Endodermal cell (in vitro differentiated cells): ENCODE measurements at regions not wholly inside any gene's neighbourhood (a gene's known extent, or its start where the extent isn't known, plus 50 kb on each side); places are given as distances from the start of the nearest gene placed in this dataset.

Experiments used
- DNase-seq: peaks from one replicate; pipeline ENCODE4 v3.0.0-alpha.2; 2017
- H3K27ac ChIP-seq: 2 replicates; pipeline ENCODE4 v1.5.1; 2013; ENCODE audit warnings: mild to moderate bottlenecking, low read depth, low read length, moderate library complexity
- H3K27me3 ChIP-seq: 2 replicates; pipeline ENCODE4 v1.6.1; 2013; ENCODE audit warnings: mild to moderate bottlenecking, low read length, moderate library complexity; ENCODE audit not compliant: insufficient read depth, control insufficient read depth, poor library complexity, severe bottlenecking
- H3K36me3 ChIP-seq: 2 replicates; pipeline ENCODE4 v1.7.0; 2013; ENCODE audit warnings: mild to moderate bottlenecking, low read length, moderate library complexity; ENCODE audit not compliant: control insufficient read depth, insufficient read depth
- H3K4me1 ChIP-seq: one replicate; pipeline ENCODE4 v1.7.0; 2013; ENCODE audit warnings: low read length; ENCODE audit not compliant: control insufficient read depth, insufficient read depth
- H3K4me3 ChIP-seq: 2 replicates; pipeline ENCODE4 v1.5.1; 2013; ENCODE audit warnings: mild to moderate bottlenecking, low read length, moderate library complexity
- H3K9ac ChIP-seq: 2 replicates; pipeline ENCODE4 v1.6.1; 2013; ENCODE audit warnings: mild to moderate bottlenecking, low read length, moderate library complexity; ENCODE audit not compliant: poor library complexity, severe bottlenecking; ENCODE audit errors: extremely low read depth
- H3K9me3 ChIP-seq: 2 replicates; pipeline ENCODE4 v1.6.1; 2013; ENCODE audit warnings: mild to moderate bottlenecking, low read length, moderate library complexity; ENCODE audit not compliant: control insufficient read depth
- H3K27ac Mint-ChIP-seq: 2 replicates; pipeline ENCODE4 v1.8.0; 2020; ENCODE audit warnings: mixed read lengths
- H3K27me3 Mint-ChIP-seq: 2 replicates; pipeline ENCODE4 v1.8.0; 2021; ENCODE audit warnings: mild to moderate bottlenecking, mixed read lengths; ENCODE audit not compliant: insufficient read depth
- H3K36me3 Mint-ChIP-seq: 2 replicates; pipeline ENCODE4 v1.8.0; 2020; ENCODE audit warnings: low read depth, mixed read lengths
- H3K4me1 Mint-ChIP-seq: 2 replicates; pipeline ENCODE4 v1.8.0; 2020; ENCODE audit warnings: mixed read lengths
- H3K4me3 Mint-ChIP-seq: 2 replicates; pipeline ENCODE4 v1.8.0; 2020; ENCODE audit warnings: mild to moderate bottlenecking, moderate library complexity, mixed read lengths
- H3K9me3 Mint-ChIP-seq: 2 replicates; pipeline ENCODE4 v1.8.0; 2020; ENCODE audit warnings: mild to moderate bottlenecking, mixed read lengths
- CTCF ChIP-seq: fragments of 200-600 bp; sonication (generic); conservative IDR thresholded peaks from 2 replicates; pipeline ENCODE4 v1.5.0; 2021; ENCODE audit warnings: antibody characterized with exemption, mild to moderate bottlenecking
- WGBS, 2 experiments: methylation state at CpG; one replicate each; pipeline versions ENCODE4 v1.1.5 to v1.1.7; 2013; ENCODE audit warnings: missing lambda C conversion rate in 2 of 2, mixed read lengths in 1 of 2; ENCODE audit not compliant: insufficient coverage in 1 of 2, insufficient read length in 1 of 2; 5-methylcytosine and 5-hydroxymethylcytosine counted together

GRCh38 chr9:3136686-3137346 lies 292.9 kb upstream of the PUM3 start:
- Histone ChIP-seq H3K27ac (no peak overlapping the region), H3K9me3 (peaks cover 9% of the 10 kb centered on the region), H3K36me3 (no peaks in the 10 kb centered on the region), H3K4me1 (no peaks in the 10 kb centered on the region), H3K27me3 (no peaks in the 10 kb centered on the region), H3K9ac (no peak overlapping the region), H3K4me3 (no peak overlapping the region)
- no peaks in the 10 kb centered on the region for H3K4me1 Mint-ChIP-seq
- H3K27ac Mint-ChIP-seq = no peak overlapping the region
- H3K9me3 Mint-ChIP-seq = no peaks in the 10 kb centered on the region
- DNase-seq = no peak
- WGBS, 2 experiments = 93 to 95% methylated on average over 4 to 6 of the region's 6 CpGs
- TF ChIP-seq CTCF = no peak
- no peaks in the 10 kb centered on the region for H3K27me3 Mint-ChIP-seq
- no peaks in the 10 kb centered on the region for H3K36me3 Mint-ChIP-seq
- H3K4me3 Mint-ChIP-seq = no peak overlapping the region

GRCh38 chr9:3136230-3136629 lies 292.3 kb upstream of the PUM3 start:
- no peak overlapping the region for H3K4me3 Mint-ChIP-seq
- Histone ChIP-seq H3K9ac (no peak overlapping the region), H3K9me3 (peaks cover 9% of the 10 kb centered on the region), H3K27me3 (no peaks in the 10 kb centered on the region), H3K4me1 (no peaks in the 10 kb centered on the region), H3K4me3 (no peak overlapping the region), H3K36me3 (no peaks in the 10 kb centered on the region), H3K27ac (no peak overlapping the region)
- TF ChIP-seq CTCF = no peak
- no peak for DNase-seq
- no peaks in the 10 kb centered on the region for H3K27me3 Mint-ChIP-seq
- no peaks in the 10 kb centered on the region for H3K9me3 Mint-ChIP-seq
- no peak overlapping the region for H3K27ac Mint-ChIP-seq
- H3K4me1 Mint-ChIP-seq = no peaks in the 10 kb centered on the region
- WGBS, 2 experiments = 100% methylated on average over 1 of the region's 1 CpG; no CpG with 5 or more reads in 1 of the 2 experiments
- no peaks in the 10 kb centered on the region for H3K36me3 Mint-ChIP-seq

GRCh38 chr9:3127564-3127963 lies 283.7 kb upstream of the PUM3 start:
- 97% methylated on average over 1 of the region's 1 CpG; no CpG with 5 or more reads in 1 of the 2 experiments for WGBS, 2 experiments
- no peaks in the 10 kb centered on the region for H3K27me3 ChIP-seq
- H3K27ac ChIP-seq = no peak overlapping the region
- DNase-seq = no peak
- H3K4me1 Mint-ChIP-seq = no peaks in the 10 kb centered on the region
- no peak overlapping the region for H3K27ac Mint-ChIP-seq
- H3K9me3 Mint-ChIP-seq = no peaks in the 10 kb centered on the region
- H3K9ac ChIP-seq = no peak overlapping the region
- H3K4me3 ChIP-seq = no peak overlapping the region
- no peak overlapping the region for H3K4me3 Mint-ChIP-seq
- no peaks in the 10 kb centered on the region for H3K9me3 ChIP-seq
- no peaks in the 10 kb centered on the region for H3K36me3 Mint-ChIP-seq
- H3K36me3 ChIP-seq = no peaks in the 10 kb centered on the region
- no peaks in the 10 kb centered on the region for H3K27me3 Mint-ChIP-seq
- no peak for TF ChIP-seq CTCF
- H3K4me1 ChIP-seq = no peaks in the 10 kb centered on the region
